Gastroesophageal sphincter (tissue), 3 donors: ENCODE measurements at regions not wholly inside any gene's neighbourhood (a gene's known extent, or its start where the extent isn't known, plus 50 kb on each side); places are given as distances from the start of the nearest gene placed in this dataset.

Experiments used
- CTCF ChIP-seq, 4 experiments: fragments of 200-600 bp in 2 of 4; fragments of 450-650 bp in 2 of 4; sonication (generic) in 1 of 4; IDR thresholded peaks; one replicate each; pipeline ENCODE4 v1.5.1; 2017 to 2019; ENCODE audit warnings: antibody characterized with exemption in 4 of 4, mild to moderate bottlenecking in 2 of 4, moderate library complexity in 2 of 4
- POLR2A ChIP-seq, 2 donors: fragments of 450-650 bp; IDR thresholded peaks; one replicate each; pipeline ENCODE4 v1.6.1; 2017; ENCODE audit warnings: antibody characterized with exemption in 2 of 2, mild to moderate bottlenecking in 2 of 2, moderate library complexity in 1 of 2
- POLR2AphosphoS5 ChIP-seq: sonication (generic); formaldehyde crosslinking; IDR thresholded peaks from one replicate; pipeline ENCODE4 v1.6.1; 2017; ENCODE audit warnings: antibody characterized with exemption

GRCh38 chr14:65320661-65321308 lies 91.7 kb upstream of the FUT8 start:
- no peak for TF ChIP-seq POLR2AphosphoS5
- TF ChIP-seq POLR2A (IDR thresholded peaks at IDR 0.05): no peak
- TF ChIP-seq CTCF (IDR thresholded peaks at IDR 0.05): no peak
